Endothelial cell (in vitro differentiated cells): ENCODE measurements at regions not wholly inside any gene's neighbourhood (a gene's known extent, or its start where the extent isn't known, plus 50 kb on each side); places are given as distances from the start of the nearest gene placed in this dataset.
A peak's percentile ranks its signal among the peaks of the same experiment; 100 is the strongest.

Experiments used
- DNase-seq: peaks from one replicate; pipeline ENCODE4 v3.0.0; 2021; ENCODE audit warnings: low spot score
- H3K27ac Mint-ChIP-seq: one replicate; pipeline ENCODE4 v1.8.0; 2021; ENCODE audit warnings: mixed read lengths, inconsistent platforms; ENCODE audit not compliant: unreplicated experiment
- H3K27me3 Mint-ChIP-seq: one replicate; pipeline ENCODE4 v1.8.0; 2021; ENCODE audit warnings: mild to moderate bottlenecking, moderate library complexity, mixed read lengths, inconsistent platforms; ENCODE audit not compliant: unreplicated experiment
- H3K36me3 Mint-ChIP-seq: one replicate; pipeline ENCODE4 v1.8.0; 2021; ENCODE audit warnings: mild to moderate bottlenecking, low read depth, mixed read lengths, inconsistent platforms; ENCODE audit not compliant: unreplicated experiment
- H3K4me1 Mint-ChIP-seq: one replicate; pipeline ENCODE4 v1.8.0; 2021; ENCODE audit warnings: mild to moderate bottlenecking, mixed read lengths, inconsistent platforms; ENCODE audit not compliant: unreplicated experiment
- H3K4me3 Mint-ChIP-seq: one replicate; pipeline ENCODE4 v1.8.0; 2021; ENCODE audit warnings: mild to moderate bottlenecking, mixed read lengths, inconsistent platforms; ENCODE audit not compliant: unreplicated experiment
- H3K9me3 Mint-ChIP-seq: one replicate; pipeline ENCODE4 v1.8.0; 2021; ENCODE audit warnings: mixed read lengths, inconsistent platforms; ENCODE audit not compliant: unreplicated experiment
- TF ChIP-seq, protein P1 (sequence below): fragments of 200-600 bp; sonication (generic); IDR thresholded peaks from one replicate; pipeline ENCODE4 v1.5.0; 2021; ENCODE audit warnings: antibody characterized with exemption; ENCODE audit not compliant: unreplicated experiment

GRCh38 chr12:97957109-97957508, 494.5 kb downstream of the RMST start:
- H3K9me3 Mint-ChIP-seq = no peaks in the 10 kb centered on the region
- no peak for DNase-seq
- TF ChIP-seq, protein P1, sequence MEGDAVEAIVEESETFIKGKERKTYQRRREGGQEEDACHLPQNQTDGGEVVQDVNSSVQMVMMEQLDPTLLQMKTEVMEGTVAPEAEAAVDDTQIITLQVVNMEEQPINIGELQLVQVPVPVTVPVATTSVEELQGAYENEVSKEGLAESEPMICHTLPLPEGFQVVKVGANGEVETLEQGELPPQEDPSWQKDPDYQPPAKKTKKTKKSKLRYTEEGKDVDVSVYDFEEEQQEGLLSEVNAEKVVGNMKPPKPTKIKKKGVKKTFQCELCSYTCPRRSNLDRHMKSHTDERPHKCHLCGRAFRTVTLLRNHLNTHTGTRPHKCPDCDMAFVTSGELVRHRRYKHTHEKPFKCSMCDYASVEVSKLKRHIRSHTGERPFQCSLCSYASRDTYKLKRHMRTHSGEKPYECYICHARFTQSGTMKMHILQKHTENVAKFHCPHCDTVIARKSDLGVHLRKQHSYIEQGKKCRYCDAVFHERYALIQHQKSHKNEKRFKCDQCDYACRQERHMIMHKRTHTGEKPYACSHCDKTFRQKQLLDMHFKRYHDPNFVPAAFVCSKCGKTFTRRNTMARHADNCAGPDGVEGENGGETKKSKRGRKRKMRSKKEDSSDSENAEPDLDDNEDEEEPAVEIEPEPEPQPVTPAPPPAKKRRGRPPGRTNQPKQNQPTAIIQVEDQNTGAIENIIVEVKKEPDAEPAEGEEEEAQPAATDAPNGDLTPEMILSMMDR = no peak
- H3K27me3 Mint-ChIP-seq = no peaks in the 10 kb centered on the region
- no peaks in the 10 kb centered on the region for H3K36me3 Mint-ChIP-seq
- no peak overlapping the region for H3K4me3 Mint-ChIP-seq
- no peak overlapping the region for H3K27ac Mint-ChIP-seq
- H3K4me1 Mint-ChIP-seq = no peaks in the 10 kb centered on the region

GRCh38 chr12:97960225-97960624, 497.6 kb downstream of the RMST start:
- Mint-ChIP-seq H3K4me1 (no peaks in the 10 kb centered on the region), H3K27ac (no peak overlapping the region), H3K36me3 (no peaks in the 10 kb centered on the region), H3K9me3 (no peaks in the 10 kb centered on the region), H3K4me3 (no peak overlapping the region), H3K27me3 (no peaks in the 10 kb centered on the region)
- no peak for DNase-seq
- TF ChIP-seq, protein P1 = no peak

GRCh38 chr12:97960741-97961608, 498.4 kb downstream of the RMST start:
- H3K9me3 Mint-ChIP-seq = no peaks in the 10 kb centered on the region
- H3K36me3 Mint-ChIP-seq = no peaks in the 10 kb centered on the region
- no peak overlapping the region for H3K4me3 Mint-ChIP-seq
- H3K27ac Mint-ChIP-seq = no peak overlapping the region
- DNase-seq = peak; percentile 65
- H3K4me1 Mint-ChIP-seq = peaks cover 2% of the 10 kb centered on the region
- TF ChIP-seq, protein P1 = peak; percentile 73
- peaks cover under 1% of the 10 kb centered on the region for H3K27me3 Mint-ChIP-seq

- no peak for DNase-seq
- peaks cover 1% of the 10 kb centered on the region for H3K27me3 Mint-ChIP-seq
- H3K4me1 Mint-ChIP-seq = peaks cover 3% of the 10 kb centered on the region
- H3K27ac Mint-ChIP-seq = no peak overlapping the region
- TF ChIP-seq, protein P1 = no peak
- H3K4me3 Mint-ChIP-seq = no peak overlapping the region
- no peaks in the 10 kb centered on the region for H3K36me3 Mint-ChIP-seq
- no peaks in the 10 kb centered on the region for H3K9me3 Mint-ChIP-seq
These were observed 505.2 kb downstream of the RMST start for GRCh38 chr12:97967831-97968230.

DNA sequence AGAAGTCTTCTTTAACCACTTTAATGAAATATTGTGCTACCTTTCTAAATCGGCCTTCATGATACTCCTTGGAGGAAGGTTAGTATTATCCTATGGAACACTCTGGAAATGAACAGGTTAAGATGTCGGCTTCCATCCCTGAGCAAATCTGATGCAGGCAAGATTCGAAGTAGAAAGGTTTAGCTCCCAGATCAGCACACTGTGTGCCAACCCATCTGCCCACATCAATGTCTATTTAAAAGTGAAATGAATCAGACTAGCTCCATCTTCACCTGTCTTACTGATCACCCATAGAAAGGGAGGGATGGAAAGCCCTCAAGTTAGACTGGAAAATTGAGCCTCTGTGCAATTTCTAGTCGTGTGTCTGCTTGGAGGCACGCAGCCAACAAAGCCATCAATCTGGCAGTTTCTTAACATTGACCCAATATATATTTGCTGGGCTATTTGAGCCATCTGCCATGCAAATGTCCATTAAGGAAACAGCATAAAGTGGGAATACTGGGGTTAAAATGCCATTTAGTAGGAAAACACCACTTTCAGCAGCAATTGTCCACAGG, 506.1 kb downstream of the RMST start:
- H3K4me1 Mint-ChIP-seq = peaks cover 3% of the 10 kb centered on the region
- H3K9me3 Mint-ChIP-seq = no peaks in the 10 kb centered on the region
- no peak overlapping the region for H3K4me3 Mint-ChIP-seq
- H3K36me3 Mint-ChIP-seq = no peaks in the 10 kb centered on the region
- no peak overlapping the region for H3K27ac Mint-ChIP-seq
- TF ChIP-seq, protein P1 = no peak
- H3K27me3 Mint-ChIP-seq = peaks cover 1% of the 10 kb centered on the region
- DNase-seq = no peak
